ENCODE measurements at regions not wholly inside any gene's neighbourhood (a gene's known extent, or its start where the extent isn't known, plus 50 kb on each side); places are given as distances from the start of the nearest gene placed in this dataset.

GRCh38 chr10:33542752-33543505, 208.5 kb upstream of the NRP1 start:
- H3K4me3 ChIP-seq, result no peak overlapping the region
- no peaks in the 10 kb centered on the region for H3K36me3 ChIP-seq
- peaks cover 0 to 13% of the 10 kb centered on the region in 2 donors for H3K9me3 ChIP-seq
- TF ChIP-seq CTCF (IDR thresholded peaks at IDR 0.05), result no peak
- H3K4me1 ChIP-seq, result no peaks in the 10 kb centered on the region
- DNase-seq (ENCODE audit: low spot score), result no peak
- H3K27me3 ChIP-seq, result no peaks in the 10 kb centered on the region
- no peak overlapping the region for H3K27ac ChIP-seq

- no peak for DNase-seq (ENCODE audit: low spot score)
- no peaks in the 10 kb centered on the region for H3K36me3 ChIP-seq
- no peaks in the 10 kb centered on the region for H3K4me1 ChIP-seq
- TF ChIP-seq CTCF (IDR thresholded peaks at IDR 0.05), result no peak
- peaks cover 0 to 13% of the 10 kb centered on the region in 2 donors for H3K9me3 ChIP-seq
- H3K27ac ChIP-seq, result no peak overlapping the region
- H3K27me3 ChIP-seq, result no peaks in the 10 kb centered on the region
- no peak overlapping the region for H3K4me3 ChIP-seq
These were observed 204.6 kb upstream of the NRP1 start for GRCh38 chr10:33539116-33539515.

- Histone ChIP-seq H3K9me3 (no peaks in the 10 kb centered on the region), H3K27ac (no peak overlapping the region), H3K36me3 (no peaks in the 10 kb centered on the region), H3K27me3 (no peaks in the 10 kb centered on the region), H3K4me1 (no peaks in the 10 kb centered on the region), H3K4me3 (no peak overlapping the region)
- TF ChIP-seq CTCF (IDR thresholded peaks at IDR 0.05), result no peak
- no peak for DNase-seq (ENCODE audit: low spot score)
These were observed 202.6 kb upstream of the NRP1 start for GRCh38 chr10:33537066-33537465.

- no peak overlapping the region for H3K27ac ChIP-seq
- H3K36me3 ChIP-seq, result no peaks in the 10 kb centered on the region
- DNase-seq (ENCODE audit: low spot score), result no peak
- no peaks in the 10 kb centered on the region for H3K4me1 ChIP-seq
- H3K9me3 ChIP-seq, result no peaks in the 10 kb centered on the region
- H3K4me3 ChIP-seq, result no peak overlapping the region
- TF ChIP-seq CTCF (IDR thresholded peaks at IDR 0.05), result no peak
- H3K27me3 ChIP-seq, result no peaks in the 10 kb centered on the region
These were observed 202.0 kb upstream of the NRP1 start for GRCh38 chr10:33536508-33536907.

GRCh38 chr10:33535866-33536265, 201.4 kb upstream of the NRP1 start:
- Histone ChIP-seq H3K36me3 (no peaks in the 10 kb centered on the region), H3K9me3 (no peaks in the 10 kb centered on the region), H3K4me3 (no peak overlapping the region), H3K27ac (no peak overlapping the region), H3K4me1 (no peaks in the 10 kb centered on the region), H3K27me3 (no peaks in the 10 kb centered on the region)
- no peak for DNase-seq (ENCODE audit: low spot score)
- no peak for TF ChIP-seq CTCF (IDR thresholded peaks at IDR 0.05)

- H3K4me3 ChIP-seq, result no peak overlapping the region
- no peaks in the 10 kb centered on the region for H3K9me3 ChIP-seq
- DNase-seq (ENCODE audit: low spot score), result no peak
These were observed 199.9 kb upstream of the NRP1 start for GRCh38 chr10:33534416-33534815.

More at GRCh38 chr10:33534416-33534815, 199.9 kb upstream of the NRP1 start:
- Histone ChIP-seq H3K27me3 (no peaks in the 10 kb centered on the region), H3K27ac (no peak overlapping the region), H3K36me3 (no peaks in the 10 kb centered on the region), H3K4me1 (no peaks in the 10 kb centered on the region)
- no peak for TF ChIP-seq CTCF (IDR thresholded peaks at IDR 0.05)

Measured in right atrium auricular region (tissue), 2 donors.